GM12874 (cell line): ENCODE measurements at regions not wholly inside any gene's neighbourhood (a gene's known extent, or its start where the extent isn't known, plus 50 kb on each side); places are given as distances from the start of the nearest gene placed in this dataset.

Experiments
- TF ChIP-seq, protein P1 (sequence below): IDR thresholded peaks from 2 replicates; pipeline ENCODE4 v1.5.1; 2011; ENCODE audit warnings: low read depth, mild to moderate bottlenecking, control low read depth, low read length, moderate library complexity; ENCODE audit not compliant: insufficient read depth

DNA sequence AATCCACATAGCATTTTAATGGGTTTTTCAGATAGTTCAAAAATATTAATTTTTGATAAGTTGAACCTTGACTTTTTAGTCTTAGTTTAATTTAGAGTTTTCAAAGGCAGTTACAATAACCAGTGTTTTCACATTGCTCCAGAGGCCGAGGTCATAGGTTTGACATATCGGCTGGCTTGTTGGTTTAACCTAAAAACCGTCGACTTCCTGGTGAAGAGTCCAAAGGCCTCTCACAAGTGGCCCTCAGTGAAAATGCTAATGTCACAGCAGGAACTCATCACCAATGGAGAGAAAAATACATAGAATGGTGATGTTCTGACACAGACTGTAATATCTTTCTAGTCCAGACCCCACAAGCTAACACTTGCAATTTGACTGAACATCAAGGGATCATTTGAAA, 642.3 kb downstream of the PLOD2 start:
- TF ChIP-seq, protein P1, sequence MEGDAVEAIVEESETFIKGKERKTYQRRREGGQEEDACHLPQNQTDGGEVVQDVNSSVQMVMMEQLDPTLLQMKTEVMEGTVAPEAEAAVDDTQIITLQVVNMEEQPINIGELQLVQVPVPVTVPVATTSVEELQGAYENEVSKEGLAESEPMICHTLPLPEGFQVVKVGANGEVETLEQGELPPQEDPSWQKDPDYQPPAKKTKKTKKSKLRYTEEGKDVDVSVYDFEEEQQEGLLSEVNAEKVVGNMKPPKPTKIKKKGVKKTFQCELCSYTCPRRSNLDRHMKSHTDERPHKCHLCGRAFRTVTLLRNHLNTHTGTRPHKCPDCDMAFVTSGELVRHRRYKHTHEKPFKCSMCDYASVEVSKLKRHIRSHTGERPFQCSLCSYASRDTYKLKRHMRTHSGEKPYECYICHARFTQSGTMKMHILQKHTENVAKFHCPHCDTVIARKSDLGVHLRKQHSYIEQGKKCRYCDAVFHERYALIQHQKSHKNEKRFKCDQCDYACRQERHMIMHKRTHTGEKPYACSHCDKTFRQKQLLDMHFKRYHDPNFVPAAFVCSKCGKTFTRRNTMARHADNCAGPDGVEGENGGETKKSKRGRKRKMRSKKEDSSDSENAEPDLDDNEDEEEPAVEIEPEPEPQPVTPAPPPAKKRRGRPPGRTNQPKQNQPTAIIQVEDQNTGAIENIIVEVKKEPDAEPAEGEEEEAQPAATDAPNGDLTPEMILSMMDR, result no peak

DNA sequence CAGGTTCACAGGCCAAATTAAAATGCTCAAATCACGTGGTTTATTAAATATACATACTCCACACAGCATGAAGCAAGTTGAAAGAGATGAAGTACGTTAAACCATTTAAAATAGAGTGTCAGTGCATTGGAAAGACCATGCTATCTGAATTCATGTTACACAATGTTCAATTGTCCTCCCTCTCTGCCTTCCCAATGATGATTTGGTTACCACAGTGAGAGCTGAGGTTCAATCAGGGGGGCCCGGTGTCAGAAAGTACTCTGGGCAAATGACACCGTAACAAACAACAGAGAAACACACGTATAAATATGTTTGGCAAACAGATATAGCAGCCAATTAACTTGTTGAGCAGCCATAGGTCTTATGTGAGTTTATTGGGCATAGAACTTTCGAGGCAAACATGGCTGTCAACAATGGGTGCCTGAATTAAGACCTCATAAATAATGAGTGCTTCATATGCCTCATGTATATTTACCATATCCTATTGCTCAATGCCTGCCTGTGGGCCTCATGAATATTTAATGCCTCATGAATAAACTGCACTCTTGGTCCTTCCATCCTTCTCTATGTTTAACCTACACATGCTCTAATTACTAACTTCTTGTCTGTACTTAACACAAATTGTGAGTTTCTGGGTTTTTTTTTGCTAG, 641.5 kb downstream of the PLOD2 start:
- TF ChIP-seq, protein P1, result no peak

- TF ChIP-seq, protein P1, result no peak
Measured at GRCh38 chr3:145522179-145522578, 638.8 kb downstream of the PLOD2 start.

DNA sequence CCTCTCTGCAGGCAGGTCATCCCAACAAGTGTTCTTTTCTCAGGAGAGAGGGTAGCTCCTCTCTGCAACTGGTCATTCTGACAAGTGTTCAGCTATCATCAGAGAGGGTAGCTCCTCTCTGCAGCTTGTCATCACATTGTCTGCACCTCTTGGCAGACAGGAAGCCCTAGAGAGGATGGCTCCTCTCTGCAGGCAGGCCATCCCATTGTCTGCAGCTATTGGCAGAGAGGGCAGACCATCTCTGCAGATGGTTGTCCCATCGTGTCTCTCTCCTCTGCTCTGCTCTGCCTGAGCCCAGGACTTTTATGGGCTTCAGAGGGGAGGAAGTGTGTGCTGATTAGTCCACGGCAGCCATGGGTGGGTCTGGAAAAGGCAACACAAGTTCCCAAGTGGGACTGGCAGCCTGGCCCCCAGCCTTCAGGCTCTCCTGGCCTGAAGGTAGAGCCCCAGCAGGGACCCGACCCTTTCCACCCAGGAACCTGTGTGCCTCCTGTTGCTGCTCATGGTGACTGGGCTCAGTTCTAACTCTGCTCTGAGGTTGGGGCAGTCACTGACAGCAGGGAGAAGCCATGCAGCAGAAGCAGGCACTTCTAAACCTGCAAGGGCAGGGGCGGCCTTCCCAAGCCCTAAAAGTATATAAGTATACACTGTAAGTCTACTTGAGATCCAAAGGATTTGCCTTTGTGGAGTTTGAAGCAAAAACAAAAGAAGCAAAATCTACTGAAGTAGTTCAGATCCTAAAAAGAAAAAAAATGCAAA, 637.9 kb downstream of the PLOD2 start:
- TF ChIP-seq, protein P1, result no peak

GRCh38 chr3:145531548-145531947, 629.4 kb downstream of the PLOD2 start:
- TF ChIP-seq, protein P1, result no peak

DNA sequence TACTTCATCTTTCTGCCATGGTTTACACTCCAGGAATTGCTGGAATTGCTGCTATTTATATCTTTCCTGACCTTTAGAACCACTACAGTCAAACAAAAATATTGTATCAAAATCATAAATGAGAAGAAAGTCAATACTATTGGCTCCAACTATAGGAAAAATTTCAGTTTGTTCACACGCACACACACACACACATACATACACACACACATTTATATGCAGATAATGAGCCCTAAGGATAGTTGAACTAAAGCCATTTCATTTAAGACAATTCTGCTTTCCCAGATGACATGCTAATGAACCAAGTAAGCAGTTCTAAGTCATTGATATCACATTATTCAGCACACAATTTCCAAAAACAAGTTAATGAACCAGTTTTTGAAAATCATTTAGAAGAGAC, 627.3 kb downstream of the PLOD2 start:
- TF ChIP-seq, protein P1, result no peak

GRCh38 chr3:145536461-145536860, 624.5 kb downstream of the PLOD2 start:
- TF ChIP-seq, protein P1, result no peak
